Activated CD4-positive, alpha-beta T cell treated with anti-CD3 and anti-CD28 coated beads, Interleukin-2, Interleukin-6, amounts not matched to agents 100 ng/mL and 50 ng/mL, durations not matched to agents 16 hours and 8 hours (primary cell): ENCODE measurements at regions not wholly inside any gene's neighbourhood (a gene's known extent, or its start where the extent isn't known, plus 50 kb on each side); places are given as distances from the start of the nearest gene placed in this dataset.

Experiments
- DNase-seq: peaks from one replicate; pipeline ENCODE4 v3.0.0-alpha.2; 2020

DNA sequence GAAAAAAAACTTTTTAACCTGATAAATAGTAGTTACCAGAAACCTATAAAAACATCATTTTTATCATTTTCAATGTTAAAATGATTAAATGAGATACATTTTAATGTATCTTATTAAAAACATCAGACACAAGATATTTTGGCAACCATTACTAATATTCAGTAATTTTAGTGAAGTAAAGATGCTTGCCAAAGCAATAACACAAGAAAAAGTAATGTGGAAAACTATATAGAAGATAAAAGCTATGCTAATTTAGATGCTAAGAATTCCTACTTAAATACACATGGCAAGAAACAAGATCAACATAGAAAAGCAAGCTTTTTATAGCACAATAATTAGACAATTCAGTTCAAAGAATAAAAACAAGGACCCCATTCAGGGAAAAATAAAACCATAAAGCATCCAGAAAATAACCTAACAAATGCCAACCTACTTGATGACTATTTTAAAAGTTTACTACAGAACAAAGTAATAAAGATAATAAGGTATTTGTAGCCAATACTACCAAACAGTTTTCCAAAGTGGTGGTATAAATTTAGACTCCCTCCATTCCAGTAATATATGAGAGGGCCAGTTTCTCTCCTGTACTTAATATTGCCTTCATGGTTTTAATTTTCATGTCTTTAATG, 489.5 kb downstream of the CDH2 start:
- no peak for DNase-seq

DNA sequence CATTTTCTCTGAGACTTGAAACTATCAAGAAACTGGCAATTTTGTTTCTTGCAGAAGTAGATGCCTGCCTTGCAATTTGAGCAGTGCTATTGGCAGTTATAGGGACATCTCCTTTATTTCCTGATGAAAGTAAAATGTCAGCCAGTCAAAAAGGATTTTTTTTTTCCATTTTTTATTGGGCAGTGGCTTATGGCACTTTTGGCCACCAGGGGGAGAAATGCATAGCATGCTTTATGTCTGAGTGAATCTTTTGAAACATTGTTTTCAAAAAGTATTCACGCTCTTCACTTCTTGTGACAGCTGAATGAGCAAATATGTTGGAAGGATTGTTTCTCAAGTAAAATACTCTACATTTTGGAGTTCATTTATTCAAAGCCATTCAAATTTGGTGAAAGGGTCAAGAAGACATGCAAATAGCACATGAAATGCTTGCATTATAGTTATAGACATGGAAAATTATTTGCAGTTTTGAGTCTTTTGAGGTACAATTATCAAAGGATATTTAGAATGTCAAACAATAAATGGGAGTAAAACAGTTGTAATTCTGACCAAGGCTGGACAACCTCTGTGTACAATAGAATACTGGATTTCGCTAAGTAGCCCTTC, 491.0 kb downstream of the CDH2 start:
- peak; percentile 1 for DNase-seq

DNA sequence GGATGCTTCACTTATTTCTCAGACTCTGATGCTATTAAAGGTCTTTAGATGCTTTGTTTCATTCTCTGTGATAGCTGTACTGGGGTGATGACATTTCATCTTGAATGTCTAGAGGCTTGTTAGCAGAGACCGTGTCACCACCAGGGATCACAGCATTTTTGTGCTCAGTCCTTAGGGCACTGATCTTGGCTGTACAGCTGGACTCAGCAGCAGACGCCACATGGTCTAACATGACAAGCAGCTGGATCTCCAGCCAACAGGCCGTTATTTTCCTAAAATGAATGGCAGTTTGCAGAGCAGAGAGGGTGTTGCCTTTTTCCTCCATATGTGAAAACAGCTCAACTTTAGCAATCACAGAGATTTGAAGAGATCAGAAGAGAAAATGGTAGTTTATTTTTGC, 491.8 kb downstream of the CDH2 start:
- no peak for DNase-seq

DNA sequence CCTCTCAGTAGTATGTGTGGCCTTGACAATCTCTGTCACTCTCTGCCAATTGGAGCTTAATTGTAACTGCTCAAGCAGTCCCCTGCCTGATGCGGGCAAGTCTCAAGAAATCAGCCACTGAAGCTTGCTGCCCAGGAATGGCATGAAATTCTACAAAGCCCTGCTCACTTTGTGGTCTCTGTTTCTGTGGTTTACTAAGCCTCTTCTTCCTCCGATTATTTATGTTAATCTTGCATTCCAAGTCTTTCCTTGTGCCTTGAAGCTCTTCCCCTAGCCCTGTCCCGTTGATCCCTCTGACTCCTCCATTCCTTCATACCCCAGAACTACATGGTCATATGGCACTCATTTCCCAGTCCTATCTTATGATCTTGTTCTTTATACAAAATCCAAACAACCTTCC, 489.3 kb upstream of the CHST9 start:
- no peak for DNase-seq

DNA sequence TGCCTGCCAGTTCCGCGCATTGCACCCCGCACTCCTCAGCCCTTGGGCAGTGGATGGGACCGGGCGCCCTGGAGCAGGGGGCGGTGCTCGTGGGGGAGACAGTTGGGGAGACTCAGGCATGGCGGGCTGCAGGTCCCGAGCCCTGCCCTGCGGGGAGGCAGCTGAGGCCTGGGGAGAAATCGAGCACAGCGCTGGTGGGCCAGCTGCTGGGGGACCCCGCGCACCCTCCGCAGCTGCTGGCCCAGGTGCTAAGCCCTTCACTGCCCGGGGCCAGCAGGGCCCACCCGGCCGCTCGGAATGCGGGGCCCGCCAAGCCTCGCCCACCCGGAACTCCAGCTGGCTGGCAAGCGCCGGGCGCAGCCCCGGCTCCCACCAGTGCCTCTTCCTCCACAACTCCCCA, 488.8 kb upstream of the CHST9 start:
- no peak for DNase-seq

DNA sequence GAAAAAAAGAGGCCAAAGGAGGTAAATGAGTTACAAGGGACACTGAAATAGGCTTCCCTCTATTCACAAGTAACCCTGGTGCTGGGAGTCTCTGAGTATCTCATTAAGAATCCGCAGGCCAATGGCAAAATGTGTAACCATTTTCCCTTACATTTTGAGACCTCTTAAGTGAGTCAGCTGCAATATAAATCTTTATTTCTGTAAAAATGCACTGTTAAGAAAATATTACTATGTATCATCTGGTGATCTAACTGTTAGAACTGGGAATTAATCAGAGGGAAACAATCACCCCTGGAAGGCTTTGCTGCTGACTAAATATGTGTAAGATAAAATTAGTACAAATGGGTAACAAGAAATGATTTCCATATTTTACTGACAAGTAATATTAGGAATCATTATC, 483.1 kb upstream of the CHST9 start:
- no peak for DNase-seq

DNA sequence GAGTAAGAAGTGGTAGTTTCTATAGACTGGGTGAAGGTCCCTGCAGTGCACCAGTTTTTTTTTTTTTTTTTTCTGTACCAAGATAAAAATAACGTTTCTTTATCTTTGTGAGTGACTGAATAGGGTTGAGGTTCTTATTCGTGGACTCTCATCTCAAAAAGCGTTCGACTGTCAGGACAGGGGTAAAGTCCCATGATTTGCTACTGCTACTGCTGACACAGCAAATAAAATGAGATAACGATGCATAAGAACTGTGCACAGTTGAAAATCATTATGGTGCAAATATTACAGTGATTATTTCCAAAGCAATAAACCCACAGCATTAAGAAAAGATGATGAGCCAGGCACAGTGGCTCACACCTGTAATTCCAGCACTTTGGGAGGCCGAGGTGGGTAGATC, 482.0 kb upstream of the CHST9 start:
- no peak for DNase-seq

DNA sequence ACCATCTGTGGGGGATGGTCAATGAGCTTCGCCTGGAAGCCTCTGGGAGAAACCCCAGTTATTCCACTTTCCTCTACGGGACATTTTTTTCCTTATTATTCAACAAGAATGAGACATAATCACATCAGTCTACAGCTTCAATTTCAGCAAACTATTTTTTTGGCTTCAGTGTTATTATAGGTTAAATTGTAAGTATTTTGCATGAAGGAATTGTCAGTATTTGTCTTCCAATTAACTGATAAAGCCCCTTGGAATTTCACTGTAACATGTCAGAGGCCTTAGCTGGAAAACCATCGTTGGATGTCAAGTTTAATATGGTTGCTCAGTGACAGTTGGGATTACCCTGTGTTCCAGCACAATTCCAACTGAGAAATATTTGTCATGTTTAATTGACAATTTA, 480.9 kb upstream of the CHST9 start:
- no peak for DNase-seq

DNA sequence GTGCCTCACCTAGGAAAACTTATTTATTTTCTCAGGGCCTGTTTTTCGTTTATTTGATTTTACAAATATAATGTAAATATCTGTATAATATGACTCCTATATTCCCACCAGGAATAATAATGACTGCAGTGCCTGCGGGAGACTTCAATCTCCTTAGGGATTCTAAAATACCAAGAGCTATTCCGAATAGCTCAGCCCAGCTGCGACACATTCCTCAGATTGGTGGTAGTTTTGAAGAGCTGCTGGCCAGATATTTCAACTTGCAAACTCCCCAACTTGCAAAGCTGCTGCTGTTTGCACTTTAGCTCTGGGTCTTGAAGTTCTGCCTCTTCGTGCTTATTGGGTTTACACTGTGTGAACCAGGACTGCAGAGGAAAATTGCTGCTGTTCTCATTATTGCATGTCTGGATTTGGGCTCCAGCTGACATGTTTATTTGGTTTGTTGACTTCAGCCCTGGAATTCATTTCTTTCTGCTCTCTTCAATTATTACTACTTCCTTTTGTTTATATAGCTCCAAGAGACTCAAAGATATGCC, 480.2 kb upstream of the CHST9 start:
- DNase-seq = no peak

DNA sequence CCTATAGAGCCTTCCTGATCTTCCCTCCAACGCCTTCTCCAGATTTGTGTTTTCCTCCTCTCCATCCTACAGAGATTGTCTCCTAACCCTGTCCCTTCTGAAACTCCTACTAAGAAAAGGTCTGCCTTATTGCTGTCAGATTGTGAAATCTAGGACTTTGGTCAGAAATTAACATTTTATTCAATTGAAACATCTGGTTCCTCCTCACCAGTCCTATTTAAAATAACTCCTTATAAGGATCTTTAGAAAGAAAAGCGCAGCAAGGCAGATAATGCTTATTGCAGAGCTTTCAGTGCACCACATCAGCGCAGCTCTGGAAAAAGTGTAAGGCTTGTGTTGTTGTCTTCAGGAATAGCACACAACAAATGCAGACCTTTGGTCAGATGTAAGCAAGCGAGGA, 477.8 kb upstream of the CHST9 start:
- DNase-seq = no peak

DNA sequence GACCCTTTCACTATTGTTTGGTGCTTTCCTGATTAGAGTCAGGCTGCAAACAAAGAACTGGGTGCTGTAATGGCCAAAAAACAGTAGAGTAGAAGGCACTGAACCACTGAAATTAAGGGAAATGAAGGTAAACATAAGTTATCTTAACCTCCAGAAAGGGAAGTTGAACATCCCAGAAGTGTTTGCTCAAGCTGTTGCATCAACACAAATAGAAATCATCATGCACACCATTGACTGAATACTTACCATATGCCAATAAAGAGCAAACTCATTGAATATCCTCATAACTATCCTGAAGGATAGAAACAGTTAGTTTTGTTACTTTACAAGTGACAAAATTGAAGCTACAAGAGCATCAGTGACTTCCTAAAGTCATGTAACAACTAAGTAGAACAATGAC, 477.4 kb upstream of the CHST9 start:
- no peak for DNase-seq

DNA sequence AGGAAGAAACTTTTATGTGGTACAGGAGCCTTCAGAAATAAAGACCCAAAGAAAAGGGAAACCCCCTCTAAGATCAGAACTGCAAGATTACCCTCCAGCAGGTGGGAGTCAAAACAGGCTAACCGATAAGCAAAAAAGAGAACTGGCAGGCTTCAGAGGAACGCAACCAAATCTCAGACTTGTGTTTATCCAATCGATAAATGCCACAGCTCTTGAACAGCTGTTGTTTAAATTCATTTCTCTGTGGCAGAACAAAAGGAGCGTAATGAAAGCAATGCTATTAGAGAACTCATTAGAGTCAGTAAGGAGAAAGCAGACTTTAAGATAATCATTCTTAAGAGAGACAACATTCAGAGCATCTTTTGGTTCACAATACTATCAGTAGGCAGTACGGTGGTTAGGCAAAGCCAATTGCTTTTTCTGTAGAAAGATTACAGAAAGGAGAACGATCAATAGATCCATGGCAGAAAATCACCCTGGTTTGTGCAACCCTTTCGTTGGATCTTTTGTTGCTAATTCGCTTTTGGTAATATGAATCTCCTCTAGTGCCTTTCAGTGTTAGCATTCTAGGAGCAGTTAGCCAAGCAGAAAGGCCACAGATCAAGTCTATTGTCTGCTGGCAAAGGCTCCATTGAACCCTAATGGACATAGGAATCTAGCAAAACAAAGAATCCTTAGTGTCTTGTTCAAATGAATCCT, 476.4 kb upstream of the CHST9 start:
- no peak for DNase-seq

DNA sequence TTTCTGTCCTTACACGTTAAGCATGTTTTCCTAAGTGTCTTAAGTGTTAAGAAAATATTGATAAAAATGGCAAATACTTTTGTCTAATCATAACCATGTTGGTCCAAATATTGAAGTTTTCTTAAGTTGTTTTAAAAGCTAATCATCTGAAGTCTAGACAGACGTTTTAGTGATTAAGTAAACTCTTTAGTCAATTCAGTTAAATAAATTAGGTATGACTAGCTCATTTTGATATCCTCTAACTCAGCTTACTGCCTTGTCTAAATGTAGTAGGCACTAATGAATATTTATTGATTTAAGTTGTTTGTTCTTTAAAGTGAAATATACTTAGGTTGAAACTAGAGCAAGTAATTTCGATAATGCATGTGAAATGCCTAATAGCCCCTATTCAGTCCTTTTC, 471.8 kb upstream of the CHST9 start:
- no peak for DNase-seq

DNA sequence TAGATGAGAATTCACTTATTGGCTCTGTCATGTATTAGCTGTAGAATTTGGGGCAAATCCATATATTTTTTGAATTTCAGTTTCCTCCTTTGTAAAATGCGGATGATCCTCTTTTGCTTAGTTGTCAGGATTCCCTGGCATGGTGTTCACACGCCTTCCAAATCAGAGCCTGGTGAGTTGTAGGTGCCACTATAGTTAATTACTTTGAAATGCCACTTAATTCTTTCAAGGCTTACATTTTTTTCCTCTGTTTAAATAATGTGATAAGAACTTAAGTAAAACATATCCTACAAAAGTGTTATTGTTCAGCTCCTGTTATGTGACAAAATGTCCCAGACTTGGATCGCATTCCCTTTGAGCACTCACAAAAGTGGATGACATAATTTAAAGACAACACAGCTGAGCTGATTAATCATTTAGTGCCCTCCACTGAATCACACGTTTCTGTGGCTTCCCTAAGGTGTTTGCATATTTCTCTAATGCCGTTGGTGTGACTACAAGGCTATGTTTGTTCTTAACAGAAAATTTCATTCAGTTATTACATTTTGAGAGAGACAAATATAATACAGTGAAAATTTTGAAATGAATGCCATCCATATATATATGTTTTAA, 471.2 kb upstream of the CHST9 start:
- DNase-seq = no peak

DNA sequence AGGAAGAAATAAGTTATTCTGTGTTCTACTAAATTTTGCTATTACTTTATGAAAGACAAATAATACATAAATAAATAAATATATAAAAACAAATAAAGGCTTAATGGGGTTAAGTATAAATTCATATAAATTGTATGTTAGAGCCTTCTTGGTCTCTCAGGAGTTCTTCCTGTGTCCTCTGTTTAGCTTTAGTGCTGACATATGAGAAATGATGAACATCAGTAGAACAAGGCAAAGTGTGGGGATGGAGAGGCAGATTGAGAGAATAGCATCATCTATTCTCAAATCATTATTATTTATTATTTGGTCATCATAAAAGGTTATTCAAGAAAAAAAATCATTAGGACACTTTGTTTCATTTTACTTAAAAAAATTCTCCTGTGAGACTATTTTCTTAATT, 468.1 kb upstream of the CHST9 start:
- no peak for DNase-seq

DNA sequence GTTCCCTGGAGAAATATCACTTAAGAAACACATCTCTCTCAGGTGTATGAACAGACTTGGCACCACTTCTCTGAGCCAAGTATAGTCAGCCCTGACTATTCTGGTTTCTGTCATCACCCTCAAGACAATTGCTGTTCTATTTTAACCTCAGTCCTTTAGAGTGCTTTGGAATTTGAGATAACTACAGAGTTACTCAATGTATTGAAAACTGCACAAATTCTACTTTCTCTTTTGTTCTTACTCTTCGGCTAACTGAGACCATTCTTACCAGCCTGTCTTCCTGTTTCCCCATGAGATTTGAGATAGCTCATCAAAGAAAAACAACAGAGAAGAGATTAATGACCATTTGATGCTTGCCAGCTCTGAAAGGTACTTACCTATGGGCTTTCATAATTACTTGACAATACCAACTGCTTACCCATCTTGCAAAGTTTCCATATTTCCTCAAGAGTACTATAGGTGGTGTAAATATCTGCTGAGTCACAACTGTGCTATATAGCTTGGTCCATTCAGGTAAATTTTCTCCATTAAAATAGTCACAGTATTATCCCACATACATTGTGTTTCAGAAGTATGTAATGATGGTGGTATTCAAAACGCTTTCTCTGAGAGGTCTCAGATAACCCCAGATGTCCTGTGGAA, 467.5 kb upstream of the CHST9 start:
- peak; percentile 5 for DNase-seq

DNA sequence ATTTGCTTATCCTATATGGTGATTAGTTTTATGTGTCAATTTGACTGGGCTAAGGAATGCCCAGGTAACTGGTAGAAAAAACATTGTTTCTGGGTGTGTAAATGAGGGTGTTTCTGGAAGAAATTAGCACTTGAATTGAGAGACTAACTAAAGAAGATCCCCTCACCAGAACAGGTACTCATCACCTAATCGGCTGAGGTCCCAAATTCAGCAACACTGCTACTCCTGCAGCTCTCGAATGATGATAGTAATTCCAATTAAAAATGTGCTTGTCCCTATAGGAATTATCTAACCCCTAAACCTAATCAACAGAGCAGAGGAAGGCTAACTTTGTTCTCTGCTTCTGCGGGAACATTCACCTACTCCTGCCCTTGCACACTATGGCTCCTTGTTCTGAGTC, 464.5 kb upstream of the CHST9 start:
- DNase-seq = no peak

DNA sequence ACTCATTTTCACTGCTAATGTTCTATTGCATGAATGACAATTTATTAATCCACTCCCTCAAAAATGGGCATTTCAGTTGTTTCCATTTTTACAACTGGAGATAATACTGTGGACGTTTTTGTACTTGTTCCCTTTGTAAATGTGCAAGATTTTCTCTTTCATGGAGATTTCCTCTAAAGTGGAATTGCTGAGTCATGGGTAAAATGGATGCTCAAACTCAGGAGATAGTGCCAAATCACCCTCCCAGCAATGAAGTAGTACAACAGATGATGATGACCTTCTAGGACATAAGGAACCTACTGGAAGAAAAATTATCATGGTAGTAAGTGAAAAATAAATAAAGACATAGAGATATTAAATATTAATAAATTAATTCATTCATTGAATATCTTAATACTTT, 460.8 kb upstream of the CHST9 start:
- no peak for DNase-seq

DNA sequence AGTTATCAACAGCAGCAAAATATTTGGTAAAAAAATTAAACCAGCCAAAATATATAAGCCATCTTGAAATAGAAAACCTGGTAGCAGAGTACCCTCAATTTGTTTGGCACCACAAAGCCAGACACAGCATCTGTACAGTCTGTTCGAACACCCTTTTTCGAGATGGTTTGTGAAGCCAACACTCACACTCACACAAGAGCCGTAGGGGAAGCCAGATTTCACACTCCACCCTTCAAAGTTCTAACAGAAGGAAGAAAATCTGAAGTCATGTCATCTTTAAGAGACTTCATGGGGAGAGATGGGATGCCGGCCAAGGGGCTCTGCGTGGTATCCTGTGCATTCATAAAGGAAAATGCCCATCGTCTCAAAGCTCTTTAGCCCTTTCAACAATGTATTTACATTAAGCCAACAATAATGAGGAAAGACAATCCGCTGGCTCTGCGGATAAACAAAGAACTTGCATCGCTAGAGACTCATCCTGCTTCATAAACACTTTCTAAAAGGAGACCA, 451.5 kb upstream of the CHST9 start:
- no peak for DNase-seq

DNA sequence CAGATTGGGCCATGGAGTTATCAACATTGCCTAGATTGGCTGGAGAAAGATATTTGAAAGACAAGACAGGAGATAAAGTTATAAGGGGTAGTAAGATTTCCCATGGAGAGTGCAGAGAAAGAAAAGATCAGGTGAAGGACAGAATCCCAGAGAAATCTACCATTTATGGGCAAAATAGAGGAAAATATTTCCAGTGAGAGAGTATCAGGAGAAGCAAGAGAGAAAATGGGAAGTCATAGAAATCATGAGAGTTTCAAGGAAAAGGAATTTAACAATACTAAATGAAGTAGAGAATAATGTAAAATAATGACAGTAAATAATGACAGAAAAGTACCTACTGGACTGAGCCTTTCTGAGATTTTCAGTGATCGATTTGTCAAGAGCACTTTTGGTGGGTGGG, 447.6 kb upstream of the CHST9 start:
- DNase-seq = no peak

DNA sequence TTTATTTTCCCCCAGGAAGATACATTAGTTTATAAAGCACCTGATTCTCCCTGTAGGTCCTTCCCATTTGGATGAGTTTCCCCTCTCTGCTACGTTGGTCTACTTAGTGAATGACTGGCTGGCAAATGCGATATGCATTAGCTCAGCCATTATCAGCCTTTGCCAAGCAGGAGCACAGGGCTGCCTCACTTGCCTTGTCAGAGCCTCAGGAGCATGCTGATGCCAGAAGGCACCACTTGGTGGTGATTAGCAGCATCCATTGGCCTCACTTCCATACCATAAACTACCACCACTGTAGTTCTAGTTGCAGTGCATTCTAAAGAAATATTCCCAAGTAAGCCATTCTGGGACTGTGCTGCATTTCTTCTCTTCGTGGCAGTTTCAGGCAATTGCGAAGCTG, 442.8 kb upstream of the CHST9 start:
- DNase-seq = no peak

DNA sequence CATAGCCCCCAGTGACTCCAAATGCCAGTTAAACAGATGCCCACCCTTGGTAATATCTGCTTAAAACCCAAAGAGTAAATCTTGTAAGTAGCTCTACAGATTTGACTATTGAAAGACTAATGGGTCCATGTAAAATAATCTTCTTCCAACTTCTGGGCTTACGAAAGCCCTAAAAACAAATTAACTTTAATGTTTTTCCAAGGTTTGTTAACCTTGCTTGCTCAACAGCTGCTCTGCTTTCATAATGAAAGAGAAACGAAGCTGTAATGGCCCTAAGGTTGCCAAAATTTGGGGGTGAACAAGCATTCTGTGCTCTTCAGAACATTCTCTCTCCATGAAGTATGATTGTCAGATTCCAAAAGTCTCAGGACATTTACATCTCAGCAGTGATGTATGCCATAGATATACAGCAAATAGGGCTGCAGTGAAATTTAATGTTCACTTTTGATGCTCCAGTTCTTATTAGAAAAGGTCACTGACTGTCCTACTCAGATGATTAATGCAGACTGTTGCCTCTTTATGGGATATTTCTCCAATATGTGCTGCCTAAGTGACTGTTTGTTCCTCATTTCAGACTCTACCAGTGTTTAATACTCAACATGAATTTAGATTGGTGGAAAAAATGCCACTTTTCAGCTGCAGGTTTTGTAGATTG, 436.3 kb upstream of the CHST9 start:
- no peak for DNase-seq

DNA sequence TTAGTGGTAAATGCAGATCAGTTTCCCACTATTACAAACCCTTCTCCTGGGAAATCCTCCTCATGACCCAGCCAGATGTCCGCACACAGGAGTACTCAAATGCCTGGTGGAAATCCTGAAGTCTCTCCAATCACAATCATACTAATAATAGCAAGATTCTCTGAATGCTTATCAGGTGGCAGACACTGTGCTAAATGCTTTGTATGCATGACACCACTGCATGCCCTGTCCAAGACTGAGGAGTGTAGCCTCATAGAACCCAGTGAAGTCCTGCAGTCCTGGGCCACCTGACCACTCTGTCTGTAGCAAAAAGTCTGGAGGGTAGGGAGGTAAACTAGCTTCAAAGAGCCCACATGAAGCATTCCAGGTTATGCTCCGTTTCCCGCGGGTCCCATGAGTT, 434.8 kb upstream of the CHST9 start:
- no peak for DNase-seq
